GM12878 (cell line): ENCODE measurements at regions not wholly inside any gene's neighbourhood (a gene's known extent, or its start where the extent isn't known, plus 50 kb on each side); places are given as distances from the start of the nearest gene placed in this dataset.

Experiments
- ATAC-seq: fragments of 200-7000 bp; cut with Tn5 transposase; 3 replicates; pipeline ENCODE4 v1.9.1; 2020; ENCODE audit warnings: mild to moderate bottlenecking, moderate library complexity
- BruUV-seq: library from RNA; stranded (reverse); fragments of 400-500 nt; replicated peaks from 2 replicates; lab custom pipeline; 2021; lab: Mats Ljungman, UMichigan
- CTCF ChIA-PET: fragments of 300-600 bp; sonication (Branson Sonifier 250); formaldehyde crosslinking; extraction: SDS; loops from one replicate; lab custom pipeline; 2021; ENCODE audit warnings: inconsistent platforms; lab: Yijun Ruan, JAX
- POLR2A ChIA-PET: fragments of 350-600 bp; formaldehyde crosslinking; extraction: SDS; loops from one replicate; lab custom pipeline; 2021; ENCODE audit warnings: inconsistent platforms; lab: Charles Lee
- RAD21 ChIA-PET: fragments of 300-600 bp; sonication (Branson Sonifier 250); formaldehyde crosslinking; loops from one replicate; lab custom pipeline; 2023; ENCODE audit warnings: antibody characterized with exemption; ENCODE audit not compliant: unreplicated experiment; lab: Charles Lee
- SMC1A ChIA-PET: fragments of 300-600 bp; sonication (Branson Sonifier 250); formaldehyde crosslinking; loops from one replicate; lab custom pipeline; 2023; ENCODE audit not compliant: unreplicated experiment, uncharacterized antibody; lab: Charles Lee
- DNase-seq: peaks from one replicate; pipeline ENCODE4 v3.0.0-alpha.2; 2011; ENCODE audit warnings: low read depth, low spot score
- FAIRE-seq: peaks from 3 replicates; lab custom pipeline; 2011; peaks lifted over from hg19 to GRCh38; lab: Jason Lieb, UNC
- H2AFZ ChIP-seq: 2 replicates; pipeline ENCODE4 v1.6.0; 2011; ENCODE audit warnings: low read depth, low read length, control low read depth; ENCODE audit not compliant: control insufficient read depth
- H3K27ac ChIP-seq: 2 replicates; pipeline ENCODE4 v1.5.1; 2011; ENCODE audit warnings: control low read depth; ENCODE audit not compliant: control insufficient read depth, insufficient read depth
- H3K27me3 ChIP-seq, 2 experiments: replicated peaks in 1 of 2; 2 replicates each; pipeline versions ENCODE4 v1.6.0 to v1.6.1; 2011; ENCODE audit warnings: low read length in 1 of 2; ENCODE audit not compliant: control insufficient read depth in 2 of 2, insufficient read depth in 2 of 2
- H3K36me3 ChIP-seq, 2 experiments: 2 replicates each; pipeline ENCODE4 v1.5.1; 2011; ENCODE audit warnings: low read length in 1 of 2; ENCODE audit not compliant: control insufficient read depth in 2 of 2, insufficient read depth in 2 of 2
- H3K4me1 ChIP-seq: 2 replicates; pipeline ENCODE4 v1.6.1; 2011; ENCODE audit warnings: mild to moderate bottlenecking, low read length, moderate library complexity, mixed read lengths; ENCODE audit not compliant: control insufficient read depth, insufficient read depth
- H3K4me2 ChIP-seq: 2 replicates; pipeline ENCODE4 v1.6.0; 2011; ENCODE audit warnings: control low read depth; ENCODE audit not compliant: control insufficient read depth, insufficient read depth
- H3K4me3 ChIP-seq: fragments of 200-600 bp; sonication (generic); 2 replicates; pipeline ENCODE4 v1.5.1; 2016
- H3K79me2 ChIP-seq: 2 replicates; pipeline ENCODE4 v1.6.0; 2011; ENCODE audit warnings: low read length; ENCODE audit not compliant: control insufficient read depth, insufficient read depth
- H3K9ac ChIP-seq: 2 replicates; pipeline ENCODE4 v1.8.0; 2011; ENCODE audit warnings: low read length, control low read depth, mixed read lengths; ENCODE audit not compliant: control insufficient read depth, insufficient read depth
- H3K9me3 ChIP-seq: replicated peaks from 3 replicates; pipeline ENCODE4 v1.5.1; 2011; ENCODE audit warnings: mild to moderate bottlenecking, low read length; ENCODE audit not compliant: control insufficient read depth, insufficient read depth
- H4K20me1 ChIP-seq: 2 replicates; pipeline ENCODE4 v1.6.0; 2011; ENCODE audit not compliant: control insufficient read depth, insufficient read depth
- ATF7 ChIP-seq: fragments of 450-650 bp; IDR thresholded peaks from 2 replicates; pipeline ENCODE4 v1.6.1; 2016; ENCODE audit warnings: low read depth, mild to moderate bottlenecking
- BACH1 ChIP-seq: fragments of 450-650 bp; IDR thresholded peaks from 2 replicates; pipeline ENCODE4 v1.6.1; 2017; ENCODE audit warnings: mild to moderate bottlenecking, borderline replicate concordance
- BMI1 ChIP-seq: fragments of 450-650 bp; IDR thresholded peaks from 2 replicates; pipeline ENCODE4 v1.6.1; 2016; ENCODE audit warnings: mild to moderate bottlenecking, moderate library complexity, borderline replicate concordance
- EP300 ChIP-seq, 2 experiments: fragments of 150-350 bp in 1 of 2; IDR thresholded peaks; 2 replicates each; pipeline ENCODE4 v1.6.1; 2011 to 2012; ENCODE audit warnings: low read depth in 2 of 2, low read length in 2 of 2, borderline replicate concordance in 1 of 2, improper control_type of control experiment in 1 of 2, inconsistent platforms in 1 of 2; ENCODE audit not compliant: control insufficient read depth in 1 of 2
- GABPA ChIP-seq: IDR thresholded peaks from 2 replicates; pipeline ENCODE4 v1.6.1; 2014; ENCODE audit warnings: antibody characterized with exemption, low read depth, mild to moderate bottlenecking, inconsistent platforms
- MTA2 ChIP-seq: fragments of 450-650 bp; IDR thresholded peaks from 2 replicates; pipeline ENCODE4 v1.6.1; 2016; ENCODE audit warnings: low read depth, mild to moderate bottlenecking, moderate library complexity
- RAD21 ChIP-seq: IDR thresholded peaks from 2 replicates; pipeline ENCODE4 v1.6.1; 2011; ENCODE audit warnings: mild to moderate bottlenecking, low read depth, low read length, moderate library complexity; ENCODE audit not compliant: insufficient read depth
- TCF3 ChIP-seq: IDR thresholded peaks from 2 replicates; pipeline ENCODE4 v1.6.1; 2012; ENCODE audit warnings: low read depth, mild to moderate bottlenecking, low read length, borderline replicate concordance; ENCODE audit not compliant: insufficient read depth
- YBX1 ChIP-seq: fragments of 450-650 bp; IDR thresholded peaks from 2 replicates; pipeline ENCODE4 v1.6.1; 2016; ENCODE audit warnings: antibody characterized with exemption
- ZNF274 ChIP-seq: IDR thresholded peaks from one replicate; pipeline ENCODE4 v1.8.0; 2011; ENCODE audit not compliant: insufficient read length, insufficient read depth
- WGBS: methylation state at CpG from one replicate; pipeline ENCODE4 v1.1.6; 2016; ENCODE audit warnings: low lambda C conversion rate; ENCODE audit not compliant: insufficient replicate concordance, insufficient coverage; ENCODE audit errors: missing lambda C conversion rate; 5-methylcytosine and 5-hydroxymethylcytosine counted together
- in situ Hi-C: fragments of 300-500 bp; cut with MboI; formaldehyde crosslinking; loops from 9 replicates; pipeline ENCODE4 v1.14.3; 2018; ENCODE audit warnings: mixed read lengths
- intact Hi-C: fragments of 100-400 bp; cut with micrococcal nuclease; formaldehyde crosslinking; loops from one replicate; pipeline ENCODE4 v1.14.2; 2022; ENCODE audit not compliant: unreplicated experiment
- TF ChIP-seq, protein P1 (sequence below), 3 experiments: IDR thresholded peaks in 2 of 3; conservative IDR thresholded peaks in 1 of 3; 2 replicates each; pipeline ENCODE4 v1.5.1; 2011; ENCODE audit warnings: low read depth in 3 of 3, low read length in 3 of 3, mild to moderate bottlenecking in 3 of 3, control low read depth in 2 of 3, moderate library complexity in 2 of 3, inconsistent platforms in 1 of 3, mixed read lengths in 1 of 3; ENCODE audit not compliant: control insufficient read depth in 2 of 3, insufficient read depth in 1 of 3; ENCODE audit errors: extremely low read depth in 1 of 3

DNA sequence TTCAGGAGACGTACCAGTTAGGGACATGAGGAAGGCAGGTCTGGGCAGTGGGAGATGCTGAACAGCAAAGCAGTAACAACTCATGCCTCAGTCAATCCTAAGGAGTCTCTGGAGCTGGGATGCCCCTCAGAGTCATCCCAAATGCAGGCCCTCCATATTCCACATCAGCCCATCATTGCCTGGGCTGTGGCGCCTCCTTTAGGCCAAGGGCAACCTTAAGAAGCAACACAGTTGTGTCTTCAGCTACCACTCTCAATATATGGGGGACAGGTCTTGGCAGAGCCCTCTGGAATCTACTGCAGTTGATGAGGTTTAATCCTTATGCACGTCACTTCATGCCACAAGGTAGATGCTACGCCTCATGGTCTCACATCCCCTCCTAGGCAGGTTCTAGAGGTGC is 682.0 kb upstream of the RAB6C start:
- no peaks in the 10 kb centered on the region for H3K36me3 ChIP-seq
- no peaks in the 10 kb centered on the region for H4K20me1 ChIP-seq
- FAIRE-seq (no peak), ATAC-seq (peak; percentile 46)
- intact Hi-C loops (no loop called here), in situ Hi-C loops (no loop called here)
- BruUV-seq: no TSS peak
- WGBS: 6% methylated on average over 4 of the region's 4 CpGs
- no peak overlapping the region for H3K27ac ChIP-seq
- POLR2A ChIA-PET: no interaction called here
- no peak overlapping the region for H3K4me2 ChIP-seq
- RAD21 ChIA-PET: no interaction called here
- no peaks in the 10 kb centered on the region for H3K9me3 ChIP-seq
- H3K4me1 ChIP-seq: no peaks in the 10 kb centered on the region
- CTCF ChIA-PET: interaction anchor here (0.8 to 1.0 kb wide), 2 partner anchors 9 to 561 kb away, joined by 3 to 5 read pairs; no protein-coding TSS in a partner anchor
- 0 out of 4 replicates have a peak, but pooled peaks cover 0 to under 1% of the 10 kb centered on the region in 2 experiments for H3K27me3 ChIP-seq
- H3K79me2 ChIP-seq: no peaks in the 10 kb centered on the region
- no peak overlapping the region for H2AFZ ChIP-seq
- TF ChIP-seq RAD21 (peak; percentile 52), GABPA (no peak)
- TF ChIP-seq, protein P1, sequence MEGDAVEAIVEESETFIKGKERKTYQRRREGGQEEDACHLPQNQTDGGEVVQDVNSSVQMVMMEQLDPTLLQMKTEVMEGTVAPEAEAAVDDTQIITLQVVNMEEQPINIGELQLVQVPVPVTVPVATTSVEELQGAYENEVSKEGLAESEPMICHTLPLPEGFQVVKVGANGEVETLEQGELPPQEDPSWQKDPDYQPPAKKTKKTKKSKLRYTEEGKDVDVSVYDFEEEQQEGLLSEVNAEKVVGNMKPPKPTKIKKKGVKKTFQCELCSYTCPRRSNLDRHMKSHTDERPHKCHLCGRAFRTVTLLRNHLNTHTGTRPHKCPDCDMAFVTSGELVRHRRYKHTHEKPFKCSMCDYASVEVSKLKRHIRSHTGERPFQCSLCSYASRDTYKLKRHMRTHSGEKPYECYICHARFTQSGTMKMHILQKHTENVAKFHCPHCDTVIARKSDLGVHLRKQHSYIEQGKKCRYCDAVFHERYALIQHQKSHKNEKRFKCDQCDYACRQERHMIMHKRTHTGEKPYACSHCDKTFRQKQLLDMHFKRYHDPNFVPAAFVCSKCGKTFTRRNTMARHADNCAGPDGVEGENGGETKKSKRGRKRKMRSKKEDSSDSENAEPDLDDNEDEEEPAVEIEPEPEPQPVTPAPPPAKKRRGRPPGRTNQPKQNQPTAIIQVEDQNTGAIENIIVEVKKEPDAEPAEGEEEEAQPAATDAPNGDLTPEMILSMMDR (IDR thresholded peaks at IDR 0.05 in 2 of 3, conservative IDR thresholded peaks at IDR 0.05 in 1 of 3; ENCODE audit: control insufficient read depth in 2 of 3, extremely low read depth in 1 of 3, insufficient read depth in 1 of 3, low read depth in 3 of 3, low read length in 3 of 3): peak in 2 of 3 experiments; percentile 19 to 31; a peak in 2 of 6 replicates
- TF ChIP-seq, all 136 proteins: peak for 2
- DNase-seq: no peak
- Histone ChIP-seq H3K9ac (no peak overlapping the region), H3K4me3 (no peak overlapping the region)
- SMC1A ChIA-PET: no interaction called here

DNA sequence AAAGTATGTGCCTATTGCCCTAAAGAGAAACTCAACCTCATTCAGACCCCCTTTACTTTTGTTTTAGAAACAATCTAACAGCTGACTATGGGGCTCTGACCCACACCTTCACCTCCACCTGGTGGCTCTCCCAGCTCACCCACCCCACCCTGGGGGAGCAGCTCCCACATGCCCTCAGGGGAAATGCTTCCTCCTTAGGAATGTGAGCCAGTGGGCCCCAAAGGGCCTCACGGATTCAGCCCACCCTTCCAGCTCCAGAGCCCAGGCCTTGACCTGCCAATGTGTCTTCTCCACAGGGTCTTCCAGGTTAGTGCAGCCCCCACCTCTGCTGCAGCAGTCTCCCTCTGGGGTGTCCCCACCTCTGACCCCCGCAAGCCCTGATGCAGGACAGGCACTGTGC is 680.1 kb upstream of the RAB6C start:
- SMC1A ChIA-PET: no interaction called here
- H4K20me1 ChIP-seq: no peaks in the 10 kb centered on the region
- RAD21 ChIA-PET: no interaction called here
- H3K9ac ChIP-seq: no peak overlapping the region
- TF ChIP-seq YBX1 (no peak), BMI1 (no peak), ZNF274 (no peak), ATF7 (no peak), TCF3 (no peak), MTA2 (no peak), BACH1 (no peak), EP300 (IDR thresholded peaks at IDR 0.05; ENCODE audit: borderline replicate concordance in 1 of 2, control insufficient read depth in 1 of 2, low read depth in 2 of 2, low read length in 2 of 2) (no peak)
- no peaks in the 10 kb centered on the region for H3K36me3 ChIP-seq
- no peak overlapping the region for H3K27ac ChIP-seq
- CTCF ChIA-PET: no interaction called here
- in situ Hi-C loops (no loop called here), intact Hi-C loops (no loop called here)
- no peak for DNase-seq
- H3K27me3 ChIP-seq: 0 out of 4 replicates have a peak, but pooled peaks cover 0 to 2% of the 10 kb centered on the region in 2 experiments
- H3K4me3 ChIP-seq: no peak overlapping the region
- H3K4me2 ChIP-seq: no peak overlapping the region
- no peaks in the 10 kb centered on the region; the same call in 2 of the 3 replicates for H3K9me3 ChIP-seq
- FAIRE-seq: no peak
- no peak for ATAC-seq
- no peak overlapping the region for H2AFZ ChIP-seq
- POLR2A ChIA-PET: no interaction called here
- no peaks in the 10 kb centered on the region for H3K79me2 ChIP-seq
- BruUV-seq: no TSS peak
- no peaks in the 10 kb centered on the region for H3K4me1 ChIP-seq
- WGBS: 28% methylated on average over 2 of the region's 2 CpGs
